Right lung (tissue), 2 donors: ENCODE measurements at regions not wholly inside any gene's neighbourhood (a gene's known extent, or its start where the extent isn't known, plus 50 kb on each side); places are given as distances from the start of the nearest gene placed in this dataset.
"Not testable (repeated sequence)": the region's sequence is repeated elsewhere in the genome, so short reads cannot be mapped to it uniquely, and the experiment has no call there.

ENCODE experiments used
- DNase-seq, 2 donors: peaks; one replicate each; pipeline ENCODE4 v3.0.0-alpha.2; 2013

- no peak for DNase-seq
Observed at GRCh38 chr3:18625085-18625484, 199.9 kb upstream of the SATB1 start.

- no peak for DNase-seq
Observed at GRCh38 chr3:18623220-18623619, 198.1 kb upstream of the SATB1 start.

DNA sequence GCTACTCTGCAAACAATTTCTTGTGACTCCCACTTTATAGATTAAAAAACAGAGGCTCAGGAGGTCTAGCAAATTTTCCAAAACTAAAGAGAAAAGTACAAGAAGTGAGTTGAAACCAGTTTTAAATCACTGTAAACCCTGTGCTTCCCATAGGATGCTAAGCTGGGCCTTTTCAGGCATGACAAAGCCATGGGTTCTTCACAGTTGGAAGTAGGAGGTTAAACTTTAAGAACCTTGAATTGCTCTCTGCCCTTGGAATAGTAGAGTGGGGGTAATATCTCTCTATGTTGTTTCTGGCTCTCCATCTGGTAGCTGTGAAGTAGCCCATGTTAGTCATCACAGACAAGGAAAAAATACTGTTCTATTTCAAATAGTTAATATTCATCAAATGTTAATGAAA, 193.6 kb upstream of the SATB1 start:
- no peak for DNase-seq

- no peak for DNase-seq
Observed at GRCh38 chr3:18611991-18612390, 186.9 kb upstream of the SATB1 start.

DNA sequence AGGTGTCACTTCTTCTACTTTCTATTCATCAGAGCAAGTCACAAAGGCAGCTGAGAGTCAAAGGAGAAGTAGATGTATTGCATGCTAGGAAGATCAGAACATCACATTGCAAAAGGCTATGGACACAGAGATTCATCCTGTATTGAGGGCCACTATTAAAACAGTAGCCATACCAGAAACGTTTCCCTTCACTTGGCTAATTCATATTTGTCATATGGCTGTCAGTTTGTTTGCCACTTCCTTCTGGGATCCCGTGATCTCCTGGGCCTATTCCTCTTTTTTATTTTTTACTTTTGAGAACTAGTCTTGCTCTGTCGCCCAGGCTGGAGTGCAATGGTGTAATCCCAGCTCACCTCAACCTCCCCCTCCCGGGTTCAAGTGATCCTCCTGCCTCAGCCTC, 184.0 kb upstream of the SATB1 start:
- DNase-seq, result no peak

GRCh38 chr3:18597919-18598318, 172.8 kb upstream of the SATB1 start:
- DNase-seq, result no peak

GRCh38 chr3:18593231-18593630, 168.1 kb upstream of the SATB1 start:
- no peak for DNase-seq

- no peak for DNase-seq
Observed at GRCh38 chr3:18591120-18591519, 166.0 kb upstream of the SATB1 start.

GRCh38 chr3:18586076-18586475, 160.9 kb upstream of the SATB1 start:
- DNase-seq, result no peak

DNA sequence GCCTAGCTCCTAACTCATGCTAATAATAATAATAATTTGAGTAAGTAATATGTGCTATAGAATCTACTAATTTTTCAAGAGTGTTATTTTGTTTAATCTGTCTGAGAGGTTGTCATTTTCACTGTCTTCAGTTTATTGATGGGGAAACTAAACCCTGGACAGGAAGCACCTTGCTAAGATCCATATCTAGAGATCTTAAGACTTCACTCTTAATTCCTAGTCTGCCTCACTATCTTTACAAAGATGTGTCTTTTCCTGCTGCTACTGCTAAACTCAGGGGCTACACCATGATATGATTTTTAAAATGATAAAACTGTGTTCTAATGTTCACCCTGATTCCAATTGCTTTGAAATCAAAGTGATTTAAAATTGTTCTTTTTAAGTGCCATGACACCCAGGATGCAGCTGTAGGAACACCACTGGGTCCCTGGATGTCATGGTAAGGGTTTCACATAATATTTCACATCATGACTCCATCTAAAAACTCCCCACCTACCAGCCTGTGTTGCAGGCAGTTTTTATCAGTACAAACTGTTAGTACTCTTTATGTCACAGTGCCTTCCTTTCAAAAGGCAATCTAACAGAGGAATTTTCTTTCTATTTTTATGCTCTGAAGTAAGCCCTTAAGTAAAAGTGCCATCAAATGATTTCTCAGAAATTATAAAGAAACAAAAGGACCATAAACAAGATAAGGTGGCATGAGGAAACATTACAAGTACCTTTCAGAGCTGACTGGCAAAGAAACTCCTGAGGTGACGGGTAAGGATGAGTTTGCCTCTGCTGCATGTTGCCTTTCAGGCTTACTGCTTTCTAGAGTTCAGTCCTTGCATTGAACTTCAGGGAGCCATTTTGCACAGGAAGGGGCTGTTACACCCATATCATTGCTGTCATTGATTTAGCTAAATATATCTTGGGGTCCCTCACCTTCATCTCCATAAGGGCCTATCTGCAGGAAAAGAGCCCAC, 160.1 kb upstream of the SATB1 start:
- no peak for DNase-seq

- DNase-seq, result no peak
Observed at GRCh38 chr3:18580268-18580667, 155.1 kb upstream of the SATB1 start.

- no peak for DNase-seq
Observed at GRCh38 chr3:18579661-18580060, 154.5 kb upstream of the SATB1 start.

DNA sequence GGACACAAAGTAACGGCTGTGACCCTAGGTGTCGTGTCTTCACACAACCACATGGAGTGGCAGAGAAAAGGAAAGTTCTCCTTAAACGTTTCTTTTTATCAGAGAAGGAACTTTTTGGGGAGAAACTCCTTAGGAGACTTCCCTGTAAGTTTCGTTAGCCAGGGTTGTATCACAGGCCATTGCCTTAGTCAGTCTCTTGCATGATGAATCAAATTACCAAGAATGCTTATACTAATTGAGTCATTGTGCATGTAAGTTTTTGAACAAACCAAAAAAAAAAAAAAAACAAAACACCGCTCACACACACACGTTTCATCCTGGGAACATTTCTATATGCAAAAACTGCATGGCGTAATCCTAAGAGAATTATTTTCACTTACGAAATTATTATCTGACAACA, 150.4 kb upstream of the SATB1 start:
- DNase-seq, result no peak

GRCh38 chr3:18572809-18573208, 147.7 kb upstream of the SATB1 start:
- no peak for DNase-seq

- no peak for DNase-seq
Observed at GRCh38 chr3:18567293-18567692, 142.2 kb upstream of the SATB1 start.

- no peak for DNase-seq
Observed at GRCh38 chr3:18562364-18563154, 137.4 kb upstream of the SATB1 start.

GRCh38 chr3:18559331-18559842, 134.2 kb upstream of the SATB1 start:
- DNase-seq, result peak in 1 of 2 donors; percentile 14

DNA sequence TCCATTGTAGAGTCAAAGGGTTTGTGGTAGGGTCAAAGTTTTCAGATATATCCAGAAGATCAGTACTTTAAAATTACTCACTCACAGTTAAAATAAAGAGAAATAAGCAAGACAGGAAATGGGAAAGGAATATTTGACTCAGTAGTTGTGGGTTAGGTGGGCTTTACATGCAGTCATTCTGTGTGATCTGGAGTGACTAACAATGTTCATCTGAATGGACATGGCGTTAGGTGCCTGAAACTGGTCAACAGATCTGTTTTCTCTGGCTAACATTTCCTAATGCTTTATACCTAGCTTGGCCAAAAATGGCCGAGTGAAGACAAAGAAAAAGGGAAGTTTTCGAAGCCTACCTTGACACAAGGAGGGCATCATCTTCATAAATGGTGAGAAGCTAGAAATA, 133.4 kb upstream of the SATB1 start:
- DNase-seq, result no peak

DNA sequence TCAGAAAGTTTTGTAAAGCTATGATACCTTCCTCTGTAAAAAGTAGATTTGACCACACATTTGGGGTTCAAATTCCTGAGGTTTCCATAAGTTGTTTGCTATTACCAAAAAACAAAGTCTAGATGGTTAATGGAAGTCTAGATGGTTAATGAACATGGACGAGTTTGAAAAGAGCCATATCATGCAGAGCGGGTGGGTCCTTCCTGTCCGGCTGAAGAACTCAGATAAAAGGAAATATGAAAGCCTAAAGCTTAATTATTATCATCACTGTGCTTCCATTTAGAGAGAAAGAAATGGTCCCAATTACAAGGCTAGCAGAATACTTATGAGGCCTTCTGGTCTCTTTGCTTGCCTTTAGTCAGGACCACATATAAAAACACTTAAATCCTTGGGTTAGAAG, 132.1 kb upstream of the SATB1 start:
- DNase-seq, result no peak

- no peak for DNase-seq
Observed at GRCh38 chr3:18556503-18557135, 131.5 kb upstream of the SATB1 start.

DNA sequence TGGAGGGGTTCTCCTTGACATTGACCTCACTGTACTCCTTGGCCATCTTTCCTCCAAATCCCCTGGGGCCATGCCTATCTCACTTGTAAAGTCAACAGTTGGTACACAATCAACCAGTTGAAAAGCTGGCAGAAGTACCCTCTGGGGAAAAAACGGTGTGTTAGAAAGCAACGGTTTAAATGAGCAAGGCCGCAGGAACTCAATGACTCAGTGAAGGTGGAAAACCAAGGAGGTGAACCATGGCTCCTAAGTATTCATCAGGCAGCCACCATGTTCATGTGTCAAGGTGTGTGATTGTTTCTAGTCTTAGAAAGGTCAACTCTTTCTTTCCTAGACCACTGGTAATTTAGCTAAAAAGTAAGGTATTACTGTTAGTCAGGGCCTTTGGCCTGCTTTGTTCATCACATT, 130.9 kb upstream of the SATB1 start:
- DNase-seq, result no peak

DNA sequence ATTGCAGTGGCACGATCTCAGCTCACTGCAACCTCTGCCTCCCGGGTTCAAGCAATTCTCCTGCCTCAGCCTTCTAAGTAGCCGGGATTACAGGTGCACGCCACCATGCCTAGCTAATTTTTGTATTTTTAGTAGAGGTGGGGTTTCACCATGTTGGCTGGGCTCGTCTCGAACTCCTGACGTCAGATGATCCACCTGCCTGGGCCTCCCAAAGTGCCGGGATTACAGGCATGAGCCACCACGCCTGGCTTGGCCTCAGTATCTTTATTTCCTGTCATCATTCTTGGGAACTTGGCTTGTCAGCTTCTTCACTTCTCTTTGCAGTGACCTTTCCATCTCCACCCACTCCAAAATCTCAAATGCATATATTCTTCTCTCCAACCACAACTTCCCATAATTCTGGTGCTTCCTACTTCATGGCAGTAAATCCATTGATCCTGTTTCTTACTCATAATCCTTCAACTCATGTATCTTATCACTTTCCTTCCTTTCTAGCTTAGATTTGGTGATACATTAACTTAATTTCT, 127.5 kb upstream of the SATB1 start:
- not testable (repeated sequence) for DNase-seq
